Astrocyte of the cerebellum (primary cell): ENCODE measurements at regions not wholly inside any gene's neighbourhood (a gene's known extent, or its start where the extent isn't known, plus 50 kb on each side); places are given as distances from the start of the nearest gene placed in this dataset.

Experiments
- DNase-seq: peaks from one replicate; pipeline ENCODE4 v3.0.0-alpha.2; 2011; ENCODE audit warnings: low read depth
- H3K4me3 ChIP-seq: 2 replicates; pipeline ENCODE4 v1.5.1; 2011; ENCODE audit warnings: mild to moderate bottlenecking, low read depth, low read length, moderate library complexity
- CTCF ChIP-seq: IDR thresholded peaks from 2 replicates; pipeline ENCODE4 v1.5.1; 2012; ENCODE audit warnings: low read length, low read depth, moderate library complexity, mild to moderate bottlenecking; ENCODE audit errors: missing control alignments
- in situ Hi-C: cut with HindIII; loops from 2 replicates; pipeline ENCODE4 v1.10.0; 2017; ENCODE audit warnings: low sequenced_read_pairs

GRCh38 chr13:76160506-76160905, 524.4 kb downstream of the LMO7 start:
- in situ Hi-C loops, result no loop called here
- no peak for DNase-seq
- TF ChIP-seq CTCF, result no peak

GRCh38 chr13:76157926-76158325, 521.8 kb downstream of the LMO7 start:
- no peak for TF ChIP-seq CTCF
- no peak overlapping the region for H3K4me3 ChIP-seq
- in situ Hi-C loops, result no loop called here
- DNase-seq, result no peak

More at GRCh38 chr13:76160506-76160905, 524.4 kb downstream of the LMO7 start:
- H3K4me3 ChIP-seq, result no peak overlapping the region

GRCh38 chr13:76153239-76153638, 517.1 kb downstream of the LMO7 start:
- no peak overlapping the region for H3K4me3 ChIP-seq
- no peak for DNase-seq
- TF ChIP-seq CTCF, result no peak
- in situ Hi-C loops, result no loop called here

GRCh38 chr13:76148926-76149325, 512.8 kb downstream of the LMO7 start:
- in situ Hi-C loops, result no loop called here
- DNase-seq, result peak; percentile 63
- TF ChIP-seq CTCF, result no peak
- no peak overlapping the region for H3K4me3 ChIP-seq

GRCh38 chr13:76148374-76148773, 512.2 kb downstream of the LMO7 start:
- in situ Hi-C loops, result no loop called here
- DNase-seq, result no peak
- H3K4me3 ChIP-seq, result no peak overlapping the region
- no peak for TF ChIP-seq CTCF

GRCh38 chr13:76132532-76132931, 496.4 kb downstream of the LMO7 start:
- in situ Hi-C loops, result no loop called here
- no peak for TF ChIP-seq CTCF
- no peak overlapping the region for H3K4me3 ChIP-seq
- DNase-seq, result no peak

- no peak for TF ChIP-seq CTCF
- in situ Hi-C loops, result no loop called here
- H3K4me3 ChIP-seq, result no peak overlapping the region
- no peak for DNase-seq
These were observed 495.4 kb downstream of the LMO7 start for GRCh38 chr13:76131551-76131950.
